ENCODE measurements at regions not wholly inside any gene's neighbourhood (a gene's known extent, or its start where the extent isn't known, plus 50 kb on each side); places are given as distances from the start of the nearest gene placed in this dataset.

DNA sequence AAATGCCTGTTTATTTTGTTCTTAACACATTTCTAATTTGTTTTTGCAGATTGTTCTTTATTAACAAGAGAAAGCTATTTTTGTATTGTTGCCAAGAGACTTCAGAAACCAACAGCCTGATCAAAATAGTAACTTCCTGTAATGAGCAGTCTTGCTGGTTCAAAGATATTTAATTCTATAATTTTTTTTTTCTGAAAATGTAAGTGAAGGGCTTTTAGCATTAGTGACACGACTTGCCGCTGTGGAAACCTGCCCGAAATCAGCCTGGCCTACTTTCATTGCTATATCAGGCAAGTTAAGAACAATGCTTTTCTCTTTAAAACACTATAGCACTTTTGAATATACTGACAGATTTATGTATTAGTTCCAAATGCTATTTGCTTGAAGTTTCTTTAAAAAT is 374.3 kb downstream of the EFNB2 start:
- no peak for DNase-seq

DNA sequence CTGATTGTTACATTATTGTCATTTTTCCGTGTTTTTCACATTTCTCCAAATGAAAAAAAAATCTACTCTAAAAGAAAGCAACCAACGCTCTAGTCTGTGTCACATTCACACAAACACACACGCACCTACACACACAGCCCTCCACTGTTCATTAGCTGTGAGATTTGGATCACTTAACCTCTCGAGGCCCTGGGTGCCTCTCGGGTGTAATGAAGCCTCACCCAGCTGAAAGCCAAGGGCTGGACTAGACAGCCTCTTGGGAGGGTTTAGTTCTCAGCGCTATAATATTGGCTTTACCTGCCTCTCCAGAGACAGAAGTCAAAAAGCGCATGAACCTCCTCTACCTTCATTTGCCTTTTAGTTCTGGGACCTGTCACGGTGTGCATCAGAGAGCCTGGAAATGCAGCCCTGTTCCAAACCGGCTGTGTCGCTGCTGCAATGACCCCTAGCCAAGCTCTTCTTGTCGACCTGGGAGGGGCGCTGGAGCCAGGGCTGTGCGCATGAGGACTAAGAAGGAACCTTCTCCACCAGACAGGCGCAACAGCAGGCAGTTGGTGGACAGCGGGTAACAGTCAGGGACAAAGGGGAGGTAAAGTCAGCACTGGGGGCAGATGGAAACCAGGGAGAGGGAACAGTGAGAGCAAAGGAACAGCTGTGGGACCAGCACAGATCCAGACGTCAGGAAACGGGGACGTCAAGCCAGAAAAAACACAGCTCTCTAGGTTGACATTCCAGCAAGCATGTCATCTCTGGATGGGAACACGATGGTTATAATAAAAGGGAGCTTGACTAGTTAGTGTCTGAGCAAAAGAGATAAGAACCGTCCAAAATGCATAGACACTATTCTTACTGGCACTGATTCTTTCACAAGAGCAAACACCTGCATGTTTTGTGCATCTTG is 375.9 kb downstream of the EFNB2 start:
- no peak for DNase-seq

DNA sequence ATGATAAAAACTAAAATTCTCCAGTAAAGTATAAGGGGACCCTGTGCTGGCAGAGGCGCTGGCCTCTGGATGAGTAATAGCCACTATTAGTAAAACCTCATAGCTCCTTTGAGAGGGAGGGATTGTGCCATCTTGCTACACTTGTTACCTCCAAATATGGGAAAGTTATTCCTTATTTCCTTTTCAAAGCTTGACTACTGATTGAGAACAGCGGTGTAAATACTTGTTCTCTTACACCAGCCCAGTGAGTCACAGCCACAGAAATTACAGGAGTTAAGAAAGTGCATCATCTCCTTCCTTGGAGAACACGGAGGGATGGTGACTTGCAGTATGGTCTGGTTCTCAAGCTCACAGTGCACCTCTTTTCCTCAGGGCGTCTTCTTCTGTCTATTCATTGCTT is 379.0 kb downstream of the EFNB2 start:
- DNase-seq, result no peak

DNA sequence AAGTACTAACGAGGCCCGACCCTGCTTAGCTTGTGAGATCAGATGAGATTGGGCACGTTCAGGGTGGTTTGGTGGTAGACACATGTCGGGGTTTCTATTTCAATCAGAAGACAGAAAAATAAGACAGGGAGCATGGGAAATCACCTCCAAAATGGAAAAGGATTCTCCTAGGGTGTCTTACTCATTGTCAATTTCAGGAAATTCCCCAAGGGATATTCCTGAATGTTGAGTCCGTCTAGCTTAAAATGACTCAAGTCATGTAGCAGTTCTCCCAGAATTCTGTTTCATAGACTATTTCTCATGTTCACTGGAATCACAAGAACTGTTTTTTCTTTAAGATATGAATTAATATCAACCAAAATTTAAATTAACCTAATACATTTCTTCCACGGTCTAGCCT is 380.1 kb downstream of the EFNB2 start:
- DNase-seq, result no peak

DNA sequence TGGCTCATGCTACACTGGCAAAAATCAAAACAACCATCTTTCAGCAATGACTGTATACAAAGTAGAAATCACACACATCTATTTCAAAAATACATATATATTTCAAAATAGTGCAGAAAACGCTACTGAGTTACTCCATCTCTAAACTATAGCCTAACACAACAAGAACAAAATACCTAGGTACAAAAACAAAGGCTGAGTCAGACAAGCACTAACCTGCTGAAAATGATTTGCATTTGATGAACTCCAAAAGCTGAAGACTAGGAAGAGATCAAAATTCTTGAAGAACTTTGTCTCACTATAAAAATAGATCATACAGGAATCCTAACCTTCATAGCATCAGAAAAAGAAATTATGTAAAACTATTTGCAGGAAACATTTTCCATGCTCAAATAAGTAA is 381.6 kb downstream of the EFNB2 start:
- no peak for DNase-seq

DNA sequence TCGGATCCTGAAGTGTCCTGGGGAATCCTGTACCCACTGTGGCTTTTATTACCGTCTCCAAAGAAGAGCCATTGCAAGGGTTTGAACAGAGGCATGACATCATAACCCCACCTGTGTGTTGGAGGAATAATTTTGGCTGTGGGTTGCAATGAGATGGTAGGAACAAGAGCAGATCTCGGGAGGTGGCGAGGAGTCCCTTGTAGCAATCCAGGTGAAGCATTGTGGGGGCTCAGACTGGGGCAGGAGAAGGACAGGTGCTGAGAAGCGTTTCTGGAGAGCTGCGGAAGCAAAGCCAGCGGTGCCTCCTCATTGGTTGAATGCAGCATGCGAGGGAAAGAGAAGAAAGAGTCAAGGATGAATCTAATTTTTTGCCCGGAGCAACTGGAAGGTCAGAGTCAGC is 382.4 kb downstream of the EFNB2 start:
- no peak for DNase-seq

DNA sequence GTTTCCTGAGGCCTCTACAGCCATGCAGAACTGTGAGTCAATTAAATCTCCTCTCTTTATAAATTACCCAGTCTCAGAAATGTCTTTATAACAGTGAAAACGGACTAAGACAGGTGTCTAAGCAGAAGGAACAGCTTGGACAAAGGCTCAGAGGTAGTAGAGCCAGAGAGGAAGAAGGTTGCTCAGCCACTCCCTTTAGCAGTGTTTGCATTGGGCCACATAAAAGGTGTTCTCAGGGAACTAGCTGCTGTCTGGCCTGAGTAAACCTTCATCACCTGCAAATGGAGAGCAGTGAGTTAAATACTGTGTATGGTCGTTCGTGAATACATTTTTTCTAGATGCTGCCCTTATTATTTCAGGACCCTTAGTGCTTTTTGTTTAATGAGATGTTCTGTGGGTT is 383.4 kb downstream of the EFNB2 start:
- no peak for DNase-seq

DNA sequence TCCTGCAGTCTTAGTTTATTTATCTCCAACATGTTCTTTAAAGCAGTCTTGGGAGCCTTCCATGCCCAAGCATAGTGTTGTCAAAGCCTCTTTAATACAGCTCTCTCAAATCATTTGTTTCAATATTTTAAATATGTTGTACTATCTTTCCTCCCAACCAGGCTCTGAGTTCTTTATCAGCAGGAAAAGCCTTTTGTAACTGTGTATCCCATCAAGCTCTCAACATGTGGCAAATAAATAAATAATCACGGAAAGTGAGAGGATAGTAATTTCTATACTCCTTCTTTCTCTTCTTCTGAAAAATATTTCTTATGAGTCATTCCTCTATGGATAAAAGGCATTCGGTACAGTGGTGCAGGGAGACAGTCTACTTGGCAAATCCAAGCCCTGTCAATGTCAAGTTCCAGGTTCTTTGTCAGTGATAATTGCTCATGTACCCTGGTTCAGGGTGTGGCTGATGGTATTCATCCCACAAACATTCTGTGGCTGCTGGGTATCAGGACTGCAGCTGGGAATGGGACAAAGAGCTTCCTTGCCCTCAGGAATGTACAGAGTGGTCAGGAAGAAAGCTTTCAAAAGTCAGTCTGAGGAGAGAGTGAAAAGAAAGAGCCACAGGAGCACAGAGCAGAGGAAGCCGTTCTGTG is 384.3 kb downstream of the EFNB2 start:
- DNase-seq, result no peak

DNA sequence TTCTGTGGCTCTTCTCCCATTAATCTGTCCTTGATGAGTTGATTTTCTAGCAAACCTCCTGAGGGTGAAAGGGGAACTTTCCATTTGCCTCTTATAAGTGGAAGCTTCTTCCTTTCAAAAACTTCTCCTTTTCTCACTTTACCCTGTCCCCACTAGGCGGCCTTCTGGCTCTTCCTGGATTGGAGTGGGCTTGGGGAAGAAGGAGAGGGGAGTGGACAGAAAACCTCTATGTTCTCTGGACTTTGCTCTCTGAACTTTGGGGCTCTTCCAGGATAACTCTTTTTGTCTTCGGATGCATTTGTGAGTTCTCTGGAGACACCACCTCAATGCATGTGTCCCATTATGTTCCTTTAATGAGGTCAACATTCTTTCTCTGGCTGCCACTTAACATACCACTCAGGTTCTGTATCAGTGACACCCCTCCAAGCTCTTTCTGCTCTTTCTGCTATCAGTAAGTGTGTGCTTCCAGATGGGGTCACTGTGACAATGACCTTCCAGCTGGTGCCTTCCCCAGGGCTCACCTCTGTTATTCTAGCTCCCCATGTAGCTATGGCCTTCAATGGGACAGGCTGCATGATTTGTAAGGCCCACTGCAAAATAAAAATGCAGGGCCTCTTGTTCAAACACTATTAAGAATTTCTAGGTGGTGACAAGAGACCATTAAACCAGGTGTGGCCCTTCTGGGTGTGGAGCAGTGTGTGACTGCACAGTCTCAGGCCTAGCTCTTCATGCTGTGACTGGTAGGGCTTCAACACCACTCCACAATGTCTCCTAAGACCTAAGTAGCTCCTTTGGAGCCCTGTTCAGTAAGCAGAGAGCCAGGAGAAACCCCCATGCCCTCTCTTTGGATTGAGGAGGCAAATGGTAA is 389.2 kb downstream of the EFNB2 start:
- no peak for DNase-seq

DNA sequence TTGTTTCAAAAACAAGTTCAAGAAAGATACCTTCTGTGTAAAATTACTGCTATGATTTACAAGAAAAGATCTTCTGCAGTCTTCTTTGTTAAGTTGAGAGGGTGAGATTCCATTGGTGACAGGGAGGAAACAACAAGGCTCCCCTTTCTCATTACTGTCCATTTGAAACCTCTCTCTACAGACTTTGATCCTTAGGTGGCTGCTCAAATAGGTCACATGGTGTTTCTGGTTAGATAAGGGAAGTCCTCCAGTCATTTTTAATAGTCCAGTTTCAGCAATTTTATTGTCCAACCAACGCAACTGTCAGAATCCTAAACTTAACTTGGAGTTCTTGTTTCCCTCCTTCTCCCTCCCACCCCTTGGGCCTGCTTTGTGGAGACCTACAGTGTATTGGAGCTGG is 390.4 kb downstream of the EFNB2 start:
- DNase-seq, result no peak

DNA sequence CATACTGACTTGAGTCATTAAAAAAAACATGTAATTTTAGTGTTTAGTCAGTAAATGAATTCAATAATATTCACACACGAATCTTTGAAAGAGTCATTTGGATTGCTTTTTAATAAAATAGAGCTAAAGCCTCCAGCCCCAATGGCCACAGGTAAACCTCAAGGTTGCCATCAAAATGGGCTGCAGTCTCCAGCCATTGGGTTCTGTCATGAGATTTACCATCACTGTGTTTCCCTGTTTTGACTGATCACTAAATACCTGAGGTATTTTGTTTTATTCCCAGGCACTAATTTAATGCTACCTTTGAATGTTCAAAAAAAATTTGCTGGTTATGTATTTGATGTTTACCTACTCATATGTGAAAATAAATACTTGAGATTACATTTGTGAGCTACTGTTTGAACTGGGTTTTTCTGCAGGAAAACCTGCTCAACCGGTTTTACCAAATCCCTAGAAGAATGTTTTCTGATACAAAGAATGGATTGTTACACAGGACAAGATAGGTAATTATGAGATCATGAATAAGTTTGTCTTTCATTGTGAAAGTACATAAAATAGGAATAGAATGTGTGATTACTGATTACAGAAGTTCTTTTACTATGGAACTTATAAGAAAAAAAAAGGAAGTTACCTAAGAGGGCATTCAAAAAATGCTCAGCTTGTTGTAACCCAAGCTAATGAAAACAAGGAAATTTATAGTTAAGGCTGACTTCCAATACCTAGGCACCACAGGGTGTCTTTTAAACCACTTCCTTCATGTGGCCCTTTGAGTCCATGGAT is 391.3 kb downstream of the EFNB2 start:
- no peak for DNase-seq

DNA sequence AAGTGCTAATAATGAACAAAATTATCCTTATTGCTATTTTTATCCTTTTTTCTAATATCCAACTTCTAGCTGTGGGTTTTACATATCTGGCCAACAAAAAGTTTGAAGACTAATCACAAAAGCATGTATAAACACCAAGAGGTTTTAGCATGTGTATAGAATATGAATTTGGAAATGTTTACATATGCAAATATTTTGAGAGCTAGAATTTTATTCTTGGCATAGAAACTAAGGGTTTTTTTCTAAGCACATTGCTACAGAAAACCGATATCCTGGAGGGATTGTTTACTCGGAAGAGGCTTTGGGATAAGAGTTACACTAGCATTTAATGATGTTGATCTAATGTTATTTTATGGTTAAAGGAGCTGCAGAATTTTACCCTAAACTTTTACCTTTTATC is 392.1 kb downstream of the EFNB2 start:
- no peak for DNase-seq

DNA sequence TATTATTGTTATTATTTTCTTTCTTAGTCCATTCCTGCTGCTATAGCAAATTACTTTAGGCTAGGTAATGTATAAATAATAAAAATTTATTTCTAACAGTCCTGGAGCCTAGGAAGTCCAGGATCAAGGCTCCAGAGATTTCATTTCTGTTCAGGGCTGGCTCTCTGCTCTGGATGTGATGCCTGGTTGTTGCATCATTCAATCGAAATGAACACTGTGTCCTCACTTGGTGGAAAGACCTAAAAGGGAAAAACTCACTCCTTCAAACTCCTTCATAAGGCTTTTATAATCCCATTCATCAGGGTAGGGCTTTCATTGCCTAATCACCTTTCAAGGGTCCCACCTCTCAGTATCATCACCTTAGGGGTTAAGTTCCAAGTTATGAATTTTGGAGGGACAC is 395.0 kb downstream of the EFNB2 start:
- no peak for DNase-seq

DNA sequence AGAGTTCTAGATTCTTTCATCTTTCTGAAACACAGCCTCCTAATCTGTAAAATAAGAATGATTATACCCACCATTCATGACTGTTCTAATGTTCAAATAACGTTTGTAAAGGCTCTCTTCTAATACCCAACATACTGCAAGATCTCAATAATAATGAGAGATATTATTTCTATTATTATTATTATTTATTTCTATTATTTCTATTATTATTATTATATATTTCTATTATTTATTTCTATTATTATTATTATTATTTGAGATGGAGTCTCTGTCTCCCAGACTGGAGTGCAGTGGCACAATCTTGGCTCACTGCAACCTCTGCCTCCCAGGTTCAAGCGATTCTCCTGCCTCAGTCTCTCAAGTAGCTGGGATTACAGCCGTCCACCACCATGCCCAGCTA is 395.5 kb downstream of the EFNB2 start:
- DNase-seq, result no peak

DNA sequence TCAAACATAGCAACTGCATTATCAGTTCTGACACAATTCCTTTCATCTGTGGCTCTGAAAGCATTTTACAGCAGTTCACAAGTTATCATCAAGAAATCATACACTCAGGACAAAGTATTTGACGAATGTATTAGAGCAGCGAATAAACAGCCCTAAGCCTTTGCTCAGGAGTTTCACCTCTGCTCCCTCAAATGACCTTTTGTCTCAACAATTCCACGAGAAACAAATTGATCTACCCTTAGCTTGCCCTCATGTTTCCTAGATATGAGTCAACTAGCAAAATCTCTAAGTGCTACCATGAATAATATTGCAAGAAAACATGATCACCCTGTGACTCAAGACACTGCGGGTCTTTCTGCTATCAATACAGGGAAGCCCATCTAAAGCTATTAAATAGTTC is 396.1 kb downstream of the EFNB2 start:
- no peak for DNase-seq

DNA sequence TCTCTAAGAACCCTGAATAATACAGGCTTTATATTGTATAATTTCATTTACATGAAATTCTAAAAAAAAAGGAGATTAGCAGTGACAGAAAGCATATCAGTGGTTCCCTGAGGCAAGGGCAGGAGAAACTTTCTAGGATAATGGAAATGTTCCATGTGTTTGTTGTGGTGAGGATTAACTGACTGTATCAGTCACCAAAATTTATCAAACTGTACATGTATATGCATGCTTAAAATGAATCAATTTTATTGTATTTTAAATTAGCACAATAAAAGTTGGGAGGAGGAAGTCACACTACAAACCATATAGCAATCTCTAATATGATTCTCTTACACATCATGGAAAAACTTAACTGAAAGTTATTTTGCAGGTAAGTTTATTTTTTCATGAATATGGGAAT is 396.8 kb downstream of the EFNB2 start:
- no peak for DNase-seq

DNA sequence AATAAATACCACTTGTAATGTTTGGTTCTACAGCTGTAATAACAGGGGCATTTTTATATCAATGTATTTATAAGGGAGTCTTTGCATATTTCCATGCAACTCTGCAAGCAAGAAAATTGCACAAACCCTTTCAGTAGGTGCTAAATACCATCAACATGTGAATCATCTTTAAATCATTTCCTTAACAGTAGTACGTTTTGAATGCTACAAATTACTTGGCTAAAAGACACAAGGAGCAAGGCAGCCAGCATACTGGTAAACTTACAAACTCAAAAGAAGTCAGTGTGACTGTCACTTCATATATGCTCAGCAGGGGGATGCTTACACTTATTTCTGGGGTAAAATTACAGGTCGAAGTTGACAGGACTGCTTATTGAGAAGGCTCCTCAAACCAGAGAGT is 402.4 kb downstream of the EFNB2 start:
- no peak for DNase-seq

DNA sequence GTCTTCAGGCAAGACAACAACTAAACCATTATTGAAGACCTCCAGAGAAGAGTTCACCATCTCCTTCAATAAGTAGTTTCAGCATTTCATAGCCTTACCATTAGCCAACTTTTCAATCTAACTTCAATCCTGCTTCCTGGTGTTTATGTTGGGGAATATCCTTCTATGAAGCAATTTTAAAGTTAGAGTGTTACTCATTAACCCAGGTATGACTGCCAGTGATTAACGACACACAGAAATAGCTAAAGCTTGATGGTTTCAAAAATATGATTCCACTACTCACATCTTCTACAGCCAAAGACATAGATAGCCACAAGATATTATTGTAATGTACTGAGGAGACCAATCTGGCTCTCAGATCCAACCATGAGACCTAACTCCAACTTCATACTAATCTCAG is 403.2 kb downstream of the EFNB2 start:
- no peak for DNase-seq

DNA sequence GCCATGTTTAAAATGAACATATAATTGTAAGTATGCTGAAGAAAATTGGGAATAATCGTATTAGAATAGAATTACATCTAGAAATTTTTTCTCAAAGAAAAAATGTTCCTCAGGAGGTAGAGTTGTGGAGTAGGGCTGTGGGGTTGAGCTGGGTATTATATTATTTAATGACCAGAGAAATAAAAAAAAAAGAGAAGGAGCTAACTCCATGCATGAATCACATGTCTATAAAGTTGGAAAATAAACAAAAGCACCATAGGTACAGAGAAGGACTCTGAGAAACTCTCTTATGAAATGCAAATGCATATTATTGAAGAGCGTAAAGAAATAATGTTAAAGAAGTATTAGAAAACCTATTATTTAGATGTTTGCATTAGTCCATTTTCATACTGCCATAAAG is 405.5 kb downstream of the EFNB2 start:
- DNase-seq, result no peak

DNA sequence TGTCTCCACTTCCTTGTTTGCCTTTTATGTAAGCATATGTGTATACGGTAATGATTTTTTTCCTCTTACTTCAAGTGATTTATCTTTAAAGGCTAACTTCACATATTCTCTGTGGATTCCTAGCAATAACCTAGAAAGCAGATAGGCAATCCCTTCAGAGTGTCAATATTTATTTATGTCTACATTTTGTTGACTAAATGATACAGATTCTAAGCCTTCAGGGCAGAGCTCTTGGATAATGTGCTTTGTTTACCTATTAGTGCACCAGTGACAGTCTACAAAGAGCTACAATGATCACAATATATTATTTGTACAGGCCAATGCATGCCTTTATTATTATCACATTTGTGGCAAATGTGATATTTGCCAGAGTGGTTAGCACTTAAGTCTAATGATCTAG is 406.2 kb downstream of the EFNB2 start:
- no peak for DNase-seq

DNA sequence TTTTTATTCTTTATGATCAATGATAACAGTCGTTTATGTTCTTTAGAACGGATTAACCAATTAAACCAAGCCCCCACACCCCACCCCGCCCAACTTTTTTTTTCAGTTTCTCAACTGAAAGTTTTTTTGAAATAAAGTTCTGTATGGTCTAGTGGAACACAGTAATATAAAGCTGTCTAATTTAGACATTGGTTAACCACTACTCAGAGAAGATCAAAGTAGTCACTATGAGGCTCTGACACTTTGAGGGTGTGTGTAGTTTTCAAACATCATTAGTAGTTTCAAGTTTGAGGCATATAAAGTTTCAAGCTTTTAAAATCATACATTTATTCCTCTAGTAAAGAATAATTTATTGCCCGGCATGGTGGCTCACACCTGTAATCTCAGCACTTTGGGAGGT is 413.2 kb downstream of the EFNB2 start:
- DNase-seq, result no peak

DNA sequence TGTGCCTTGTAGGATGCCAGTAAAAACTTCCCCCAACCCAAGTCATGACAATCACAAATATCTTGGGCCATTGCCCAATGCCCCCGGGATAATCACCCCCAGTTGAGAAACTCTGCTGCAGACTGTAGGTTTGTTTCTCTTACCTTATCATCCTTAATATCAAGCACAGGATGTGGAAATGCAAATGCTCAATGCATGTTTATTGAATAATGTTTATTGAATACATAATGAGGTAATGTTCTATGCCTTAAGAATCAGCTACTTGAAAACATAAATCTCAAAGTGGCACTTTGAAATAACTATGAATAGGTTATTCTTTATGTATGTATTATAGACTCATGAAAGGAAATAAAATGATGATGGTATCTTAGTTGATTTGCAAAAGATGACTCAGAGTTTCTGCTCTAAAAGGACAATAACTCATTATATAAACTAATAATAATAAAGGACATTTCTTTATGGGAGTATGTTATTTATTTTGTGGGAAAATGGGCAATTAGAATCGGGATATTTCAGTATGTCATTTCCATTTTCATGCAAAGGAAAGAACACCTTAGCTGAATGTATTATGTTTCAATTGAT is 414.2 kb downstream of the EFNB2 start:
- DNase-seq, result no peak

DNA sequence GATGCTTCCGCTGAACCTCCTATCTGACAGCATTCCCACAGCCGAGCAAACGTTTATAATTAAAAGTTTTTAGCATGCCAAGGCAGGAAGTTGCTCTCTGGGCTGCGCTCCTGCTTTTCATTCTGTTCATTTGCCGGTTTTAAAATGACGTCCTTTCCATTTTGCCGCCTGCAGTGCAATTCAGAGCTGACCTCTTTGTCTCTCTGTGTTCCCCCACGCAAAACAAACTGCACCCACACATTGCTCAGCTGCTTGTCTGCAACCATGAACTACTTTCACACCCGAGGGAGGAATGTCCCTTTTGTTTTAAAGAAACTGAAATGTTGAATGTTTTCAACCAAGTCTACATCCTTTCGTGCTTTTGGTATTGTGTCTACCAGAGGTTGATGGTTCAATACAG is 416.5 kb downstream of the EFNB2 start:
- no peak for DNase-seq

All from SHP77 treated with DMSO at 0.1 percent for 48 hours (cell line).